ENCODE measurements at regions not wholly inside any gene's neighbourhood (a gene's known extent, or its start where the extent isn't known, plus 50 kb on each side); places are given as distances from the start of the nearest gene placed in this dataset.

DNA sequence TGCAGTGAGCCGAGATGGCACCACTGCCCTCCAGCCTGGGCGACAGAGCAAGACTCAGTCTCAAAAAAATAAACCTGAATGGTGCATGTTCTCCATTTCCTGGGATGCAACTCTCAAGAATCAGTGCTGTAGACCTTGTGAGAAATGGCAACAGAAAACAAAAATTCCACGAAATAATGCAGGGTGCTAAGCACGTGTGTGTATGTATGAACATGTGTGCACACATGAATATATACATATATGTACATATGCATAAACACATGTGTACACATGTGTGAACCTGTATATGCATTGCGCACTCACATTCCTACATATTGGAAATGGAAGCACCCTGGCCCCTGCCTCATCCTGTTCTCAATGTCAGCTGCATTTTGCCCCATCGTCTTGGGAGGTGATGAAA lies 548.5 kb downstream of the TCERG1L start:
- no peak for DNase-seq (ENCODE audit: low spot score)
- TF ChIP-seq, protein P1, sequence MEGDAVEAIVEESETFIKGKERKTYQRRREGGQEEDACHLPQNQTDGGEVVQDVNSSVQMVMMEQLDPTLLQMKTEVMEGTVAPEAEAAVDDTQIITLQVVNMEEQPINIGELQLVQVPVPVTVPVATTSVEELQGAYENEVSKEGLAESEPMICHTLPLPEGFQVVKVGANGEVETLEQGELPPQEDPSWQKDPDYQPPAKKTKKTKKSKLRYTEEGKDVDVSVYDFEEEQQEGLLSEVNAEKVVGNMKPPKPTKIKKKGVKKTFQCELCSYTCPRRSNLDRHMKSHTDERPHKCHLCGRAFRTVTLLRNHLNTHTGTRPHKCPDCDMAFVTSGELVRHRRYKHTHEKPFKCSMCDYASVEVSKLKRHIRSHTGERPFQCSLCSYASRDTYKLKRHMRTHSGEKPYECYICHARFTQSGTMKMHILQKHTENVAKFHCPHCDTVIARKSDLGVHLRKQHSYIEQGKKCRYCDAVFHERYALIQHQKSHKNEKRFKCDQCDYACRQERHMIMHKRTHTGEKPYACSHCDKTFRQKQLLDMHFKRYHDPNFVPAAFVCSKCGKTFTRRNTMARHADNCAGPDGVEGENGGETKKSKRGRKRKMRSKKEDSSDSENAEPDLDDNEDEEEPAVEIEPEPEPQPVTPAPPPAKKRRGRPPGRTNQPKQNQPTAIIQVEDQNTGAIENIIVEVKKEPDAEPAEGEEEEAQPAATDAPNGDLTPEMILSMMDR (IDR thresholded peaks at IDR 0.05; ENCODE audit: extremely low read depth, missing control alignments) = no peak

- TF ChIP-seq, protein P1 (IDR thresholded peaks at IDR 0.05; ENCODE audit: extremely low read depth, missing control alignments) = no peak
- DNase-seq (ENCODE audit: low spot score) = no peak
These were observed 548.0 kb downstream of the TCERG1L start for GRCh38 chr10:130763491-130763890.

GRCh38 chr10:130764651-130765050 lies 546.9 kb downstream of the TCERG1L start:
- no peak for DNase-seq (ENCODE audit: low spot score)
- TF ChIP-seq, protein P1 (IDR thresholded peaks at IDR 0.05; ENCODE audit: extremely low read depth, missing control alignments) = no peak

GRCh38 chr10:130766071-130766470 lies 545.5 kb downstream of the TCERG1L start:
- TF ChIP-seq, protein P1 (IDR thresholded peaks at IDR 0.05; ENCODE audit: extremely low read depth, missing control alignments) = no peak
- DNase-seq (ENCODE audit: low spot score) = no peak

- no peak for DNase-seq (ENCODE audit: low spot score)
- TF ChIP-seq, protein P1 (IDR thresholded peaks at IDR 0.05; ENCODE audit: extremely low read depth, missing control alignments) = no peak
These were observed 544.3 kb downstream of the TCERG1L start for GRCh38 chr10:130767116-130767730.

GRCh38 chr10:130769146-130770017 lies 542.1 kb downstream of the TCERG1L start:
- TF ChIP-seq, protein P1 (IDR thresholded peaks at IDR 0.05; ENCODE audit: extremely low read depth, missing control alignments) = no peak
- DNase-seq (ENCODE audit: low spot score) = no peak

DNA sequence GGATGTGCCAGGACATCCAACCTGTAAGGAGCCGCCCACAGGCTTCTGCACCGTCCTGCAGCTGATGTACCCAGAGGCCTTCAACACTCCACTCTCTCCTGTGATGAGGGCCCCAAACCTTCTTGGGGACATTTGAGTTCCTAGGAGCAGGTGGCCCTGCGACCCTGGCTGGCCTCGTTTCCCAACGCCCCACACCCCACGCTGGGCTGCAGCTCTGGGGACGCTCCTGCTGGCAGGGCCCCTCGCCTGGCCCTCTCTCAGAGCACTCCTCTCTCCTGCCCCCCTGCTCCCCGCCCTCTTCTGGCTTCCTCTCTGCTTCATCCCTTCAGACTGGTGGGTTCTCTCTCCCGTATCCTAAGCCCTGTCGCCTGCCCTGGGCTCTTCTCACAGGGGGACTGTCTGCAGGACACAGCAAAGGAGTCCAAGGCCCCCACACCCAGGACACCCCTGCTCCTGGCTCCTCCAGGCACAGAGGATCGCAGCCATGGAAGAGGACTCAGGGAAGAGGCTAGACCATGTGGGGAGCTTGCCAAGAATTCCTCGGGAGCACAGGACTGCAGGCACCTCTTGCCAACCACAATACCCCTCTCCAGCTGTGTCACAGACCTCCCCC lies 541.4 kb downstream of the TCERG1L start:
- no peak for DNase-seq (ENCODE audit: low spot score)
- TF ChIP-seq, protein P1 (IDR thresholded peaks at IDR 0.05; ENCODE audit: extremely low read depth, missing control alignments) = no peak
